DMS53 (cell line): ENCODE measurements at regions not wholly inside any gene's neighbourhood (a gene's known extent, or its start where the extent isn't known, plus 50 kb on each side); places are given as distances from the start of the nearest gene placed in this dataset.
A peak's percentile ranks its signal among the peaks of the same experiment; 100 is the strongest.

ENCODE experiments used
- DNase-seq: peaks from one replicate; lab custom pipeline; 2025; lab: John Stamatoyannopoulos, UW

DNA sequence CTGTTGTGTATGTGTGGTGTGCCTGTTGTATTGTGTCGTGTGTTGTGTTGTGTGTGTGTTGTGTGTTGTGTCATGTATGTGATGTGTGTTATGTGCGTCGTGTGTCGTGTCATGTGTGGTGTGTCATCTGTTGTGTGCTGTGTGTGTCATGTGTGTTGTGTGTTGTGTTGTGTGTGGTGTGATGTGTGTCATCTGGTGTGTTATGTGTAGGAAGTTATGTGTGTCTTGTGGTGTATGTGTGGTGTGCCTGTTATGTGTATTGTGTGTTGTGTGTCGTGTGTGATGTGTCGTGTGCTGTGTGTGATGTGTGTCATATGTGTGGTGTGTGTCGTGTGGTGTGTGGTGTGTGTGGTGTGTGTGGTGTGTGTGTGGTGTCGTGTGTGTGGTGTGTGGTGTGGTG is 145.2 kb downstream of the DNAJB6 start:
- DNase-seq: no peak

DNA sequence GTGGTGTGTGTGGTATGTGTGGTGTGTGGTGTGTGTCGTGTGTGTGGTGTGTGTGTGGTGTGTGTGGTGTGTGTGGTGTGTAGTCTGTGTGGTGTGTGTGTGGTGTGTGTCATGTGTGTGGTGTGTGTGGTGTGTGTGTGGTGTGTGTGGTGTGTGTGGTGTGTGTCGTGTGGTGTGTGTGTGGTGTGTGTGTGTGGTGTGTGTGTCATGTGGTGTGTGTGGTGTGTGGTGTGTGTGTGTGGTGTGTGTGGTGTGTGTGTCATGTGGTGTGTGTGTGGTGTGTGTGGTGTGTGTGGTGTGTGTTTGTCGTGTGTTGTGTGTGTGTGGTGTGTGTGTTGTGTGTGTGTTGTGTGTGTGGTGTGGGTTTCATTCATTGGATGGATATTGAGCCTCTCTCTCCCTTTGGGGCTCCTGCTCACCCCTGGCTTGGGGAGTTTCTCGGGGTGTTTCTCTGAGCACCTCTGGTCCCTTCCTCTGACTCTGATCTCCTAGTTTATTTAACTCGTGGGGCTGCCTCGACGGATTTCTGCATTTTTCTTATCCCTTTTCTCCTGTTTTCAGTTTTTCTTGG is 145.8 kb downstream of the DNAJB6 start:
- peak; percentile 32 for DNase-seq

DNA sequence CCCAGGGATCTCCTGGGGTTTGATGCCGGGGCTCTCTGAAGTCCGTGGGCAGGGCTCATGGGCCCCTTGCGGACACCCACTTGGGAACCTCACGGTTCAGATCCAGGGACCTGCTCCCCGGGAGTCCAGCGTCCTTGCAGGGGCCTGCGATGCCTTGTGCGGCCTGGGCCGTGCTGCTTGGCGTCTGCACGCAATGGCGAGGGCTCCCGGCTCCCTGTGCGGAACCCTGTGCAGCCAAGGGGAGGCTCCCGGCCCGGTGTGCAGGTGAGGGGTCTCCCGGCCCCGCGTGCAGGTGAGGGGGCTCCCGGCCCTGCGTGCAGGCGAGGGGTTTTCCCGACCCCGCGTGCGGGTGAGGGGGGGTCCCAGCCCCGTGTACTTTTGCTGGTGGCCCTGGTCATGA is 146.7 kb downstream of the DNAJB6 start:
- peak; percentile 61 for DNase-seq

DNA sequence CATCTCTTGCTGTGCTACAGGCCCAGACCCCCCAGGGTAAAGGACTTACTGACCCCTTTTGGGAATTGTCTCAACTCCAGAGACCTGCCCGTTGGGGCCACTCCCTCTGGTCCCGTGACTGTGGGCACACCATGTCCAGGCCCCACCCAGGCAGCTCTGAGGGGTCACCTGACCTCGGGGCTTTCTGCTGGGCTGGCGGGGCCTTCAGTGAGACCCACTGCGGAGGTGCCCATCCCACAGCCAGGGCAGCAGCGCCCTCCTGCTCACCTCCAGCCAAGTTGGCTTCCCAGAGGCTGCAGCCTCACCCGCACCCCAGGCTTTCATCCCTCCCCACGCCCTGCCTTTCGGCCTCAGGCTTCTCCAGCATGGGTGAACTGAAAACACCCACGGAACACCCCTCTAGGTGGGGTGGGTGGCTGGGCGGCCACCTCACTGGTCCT is 147.2 kb downstream of the DNAJB6 start:
- DNase-seq: no peak

DNA sequence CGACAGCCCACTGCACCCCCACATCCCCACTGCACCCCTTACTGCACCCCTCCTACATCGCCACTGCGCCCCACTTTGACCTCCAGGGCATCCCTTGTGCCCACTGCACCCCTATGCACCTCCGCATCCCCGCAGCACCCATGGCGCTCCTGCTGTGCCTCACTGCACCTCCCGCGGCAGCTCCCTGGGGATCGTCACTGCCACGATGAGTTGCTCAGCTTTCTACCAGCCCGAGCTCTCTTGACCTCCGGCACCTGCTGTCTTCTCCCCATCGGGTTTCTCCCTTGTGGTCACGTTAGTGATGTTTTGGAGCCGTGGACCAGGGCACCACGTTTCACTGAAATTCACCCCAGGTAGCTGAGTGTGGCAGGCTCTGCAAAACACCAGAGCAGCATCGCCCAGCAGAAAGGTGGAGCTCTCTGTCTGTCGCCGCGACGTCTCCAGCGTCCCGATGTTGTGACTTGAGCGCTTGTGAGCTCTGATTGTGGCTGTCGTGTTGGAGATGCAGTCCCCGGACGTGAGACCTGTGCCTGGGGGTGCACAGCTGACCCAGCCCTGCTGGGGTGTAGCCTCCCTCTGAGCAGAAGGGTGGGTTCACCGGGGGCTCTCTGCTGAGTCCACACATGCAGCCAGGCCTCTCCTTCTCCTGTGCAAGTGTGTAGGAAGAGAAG is 147.7 kb downstream of the DNAJB6 start:
- peak; percentile 60 for DNase-seq

DNA sequence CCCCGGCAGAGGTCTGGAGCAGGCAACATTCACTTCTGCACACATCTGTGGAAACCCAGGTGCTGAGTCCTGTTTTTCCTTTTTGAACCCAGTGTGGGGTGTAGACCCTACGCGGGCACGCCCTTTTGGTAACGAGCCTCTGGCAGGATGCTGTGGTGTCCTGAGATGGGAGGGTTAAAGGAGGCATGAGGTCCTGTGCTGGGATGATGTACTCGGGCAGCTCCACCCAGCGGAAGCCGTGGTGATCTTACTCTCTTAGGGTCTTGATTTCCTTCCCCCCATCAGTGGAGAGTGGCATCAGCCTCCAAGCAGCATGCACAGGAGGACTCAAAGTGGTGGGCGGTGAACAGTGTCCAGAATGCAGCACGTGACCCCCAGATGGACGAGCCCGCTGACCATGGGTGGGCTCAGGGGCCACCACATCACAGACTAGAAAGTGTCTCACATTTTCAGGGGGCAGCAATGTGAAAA is 148.6 kb downstream of the DNAJB6 start:
- no peak for DNase-seq

DNA sequence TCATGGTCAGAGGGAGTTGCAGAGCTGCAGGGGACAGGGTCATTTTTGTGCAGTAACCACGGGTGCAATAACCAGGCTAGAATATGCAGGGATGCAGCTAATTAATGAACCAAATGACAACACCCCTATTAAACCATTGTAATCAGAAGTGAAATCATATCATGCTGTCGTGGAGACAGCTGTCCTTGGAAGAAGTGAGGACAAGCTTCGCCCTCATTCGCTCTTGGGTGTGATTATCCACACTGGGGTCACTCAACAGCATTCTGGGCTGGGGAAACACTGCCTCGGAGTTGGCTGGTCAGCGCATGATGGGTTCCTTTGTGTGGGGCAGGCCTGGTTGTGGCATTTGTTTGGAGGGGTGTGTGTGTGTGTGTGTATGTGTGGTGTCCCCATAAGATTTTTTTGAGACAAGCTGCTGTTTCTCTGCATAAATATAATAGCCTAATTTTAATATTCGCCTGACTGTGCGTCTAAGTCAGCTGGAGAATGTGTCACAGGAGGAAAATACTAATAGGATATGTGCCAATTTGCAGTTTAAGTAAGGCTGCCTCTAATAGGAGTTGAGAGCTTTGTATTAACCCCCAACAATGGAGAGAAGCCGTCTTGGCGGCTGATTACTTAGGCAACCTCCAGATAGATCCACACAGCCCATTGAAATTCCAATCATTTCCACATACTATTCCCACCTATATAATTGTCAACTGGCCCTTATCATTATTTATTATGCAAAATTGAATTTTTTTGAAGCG is 149.4 kb downstream of the DNAJB6 start:
- no peak for DNase-seq

DNA sequence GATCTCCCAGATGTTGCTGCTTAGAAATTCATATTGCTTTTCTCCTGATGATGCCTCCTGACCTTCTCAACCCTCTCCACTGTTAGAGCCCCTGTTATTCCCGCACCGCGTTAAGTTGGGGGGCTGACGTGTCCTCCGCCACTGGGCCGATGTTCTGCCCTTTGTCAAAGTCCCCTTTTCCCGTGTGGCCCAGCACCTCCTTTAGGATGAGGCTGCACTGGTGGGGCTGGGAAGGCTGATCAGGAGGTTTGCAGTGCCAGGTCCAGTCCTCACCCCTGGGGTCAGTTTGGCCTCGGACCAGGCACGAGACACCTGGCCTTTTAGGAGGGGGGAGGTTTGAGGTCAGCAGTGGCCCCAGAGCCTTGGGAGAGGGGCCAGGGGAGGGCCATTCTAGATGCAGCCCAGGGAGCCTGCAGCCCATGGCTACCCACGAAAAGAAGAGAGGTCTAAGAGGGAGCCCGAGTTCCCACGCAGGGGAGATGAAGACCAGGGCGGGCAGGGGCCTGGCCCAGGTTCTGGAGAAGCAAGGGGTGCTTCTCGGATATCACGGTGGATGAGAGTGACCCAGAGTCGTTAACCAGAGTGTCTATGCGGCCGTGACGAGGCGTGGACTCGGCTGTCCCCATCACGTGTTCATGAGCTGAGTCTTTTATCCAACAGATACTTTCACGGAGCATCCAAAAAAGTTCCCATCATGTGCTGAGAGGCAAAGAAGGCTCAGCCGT is 150.4 kb downstream of the DNAJB6 start:
- DNase-seq: no peak

DNA sequence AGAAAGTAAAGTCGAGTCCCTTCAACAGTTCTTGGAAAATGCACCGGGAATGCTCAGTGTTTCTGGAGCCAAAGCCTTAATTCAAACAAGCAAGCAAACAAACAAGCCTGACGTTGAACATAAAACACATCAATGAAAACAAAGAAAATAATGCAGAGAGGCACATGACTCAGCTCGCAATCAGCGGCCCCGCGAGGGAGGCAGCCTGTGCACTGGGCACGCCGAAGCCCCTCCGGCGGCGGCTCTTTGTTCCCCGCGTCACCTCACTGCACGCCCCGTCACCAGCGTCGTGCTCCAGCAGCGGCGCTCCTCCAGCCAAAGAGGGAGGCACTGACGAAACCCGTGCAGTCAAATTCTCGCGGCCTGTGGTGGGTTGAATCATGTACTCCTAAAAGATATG is 151.5 kb downstream of the DNAJB6 start:
- no peak for DNase-seq

DNA sequence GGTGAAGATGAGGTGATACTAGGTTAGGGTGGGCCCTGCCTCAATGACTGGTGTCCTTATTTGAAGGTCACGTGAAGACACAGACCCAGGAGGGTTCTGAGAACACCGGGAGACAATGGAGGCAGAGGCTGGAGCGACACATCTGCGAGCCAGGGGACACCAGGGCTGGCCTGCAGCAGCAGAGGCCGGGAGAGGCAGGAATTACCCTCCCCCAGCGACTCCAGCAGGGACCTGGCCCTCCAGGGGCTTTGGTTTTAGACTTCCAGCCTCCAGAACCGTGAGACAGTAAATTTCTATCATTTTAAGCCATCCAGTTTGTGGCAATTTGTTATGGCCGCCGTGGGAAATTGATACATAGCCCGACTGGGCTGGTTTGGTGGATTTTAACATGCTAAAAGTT is 152.2 kb downstream of the DNAJB6 start:
- DNase-seq: no peak
